ENCODE measurements at regions not wholly inside any gene's neighbourhood (a gene's known extent, or its start where the extent isn't known, plus 50 kb on each side); places are given as distances from the start of the nearest gene placed in this dataset.

DNA sequence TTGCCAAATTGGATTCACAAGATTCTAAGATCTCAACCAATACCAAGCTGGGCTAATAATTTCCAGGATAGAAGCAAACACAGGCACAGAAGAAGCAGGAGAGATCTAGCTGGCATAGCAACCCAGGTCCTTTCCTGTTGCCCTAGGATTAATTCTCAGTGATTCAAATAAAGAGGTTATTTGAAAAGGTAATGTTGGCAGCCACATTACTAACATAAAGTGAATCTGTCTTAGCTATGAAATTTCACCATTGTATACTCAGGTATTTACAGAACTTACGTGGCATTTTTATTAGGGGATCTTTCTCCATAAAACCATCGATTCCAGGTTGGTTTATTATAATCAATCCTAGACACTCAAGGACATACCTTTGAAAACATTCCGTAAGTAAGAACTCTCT, 379.3 kb upstream of the POM121L12 start:
- WGBS, 2 donors: 57 to 58% methylated on average over 3 of the region's 3 CpGs
- intact Hi-C loops (cut with DNase I): no loop called here
- Histone ChIP-seq H3K9me3 (no peaks in the 10 kb centered on the region), H3K27ac (no peak overlapping the region), H3K27me3 (no peaks in the 10 kb centered on the region), H3K36me3 (no peaks in the 10 kb centered on the region), H3K4me3 (replicated peaks in 1 of 3) (no peak overlapping the region), H3K4me1 (no peaks in the 10 kb centered on the region)
- DNase-seq: no peak
- no peak for TF ChIP-seq POLR2A (IDR thresholded peaks at IDR 0.05)
- TF ChIP-seq, protein P1, sequence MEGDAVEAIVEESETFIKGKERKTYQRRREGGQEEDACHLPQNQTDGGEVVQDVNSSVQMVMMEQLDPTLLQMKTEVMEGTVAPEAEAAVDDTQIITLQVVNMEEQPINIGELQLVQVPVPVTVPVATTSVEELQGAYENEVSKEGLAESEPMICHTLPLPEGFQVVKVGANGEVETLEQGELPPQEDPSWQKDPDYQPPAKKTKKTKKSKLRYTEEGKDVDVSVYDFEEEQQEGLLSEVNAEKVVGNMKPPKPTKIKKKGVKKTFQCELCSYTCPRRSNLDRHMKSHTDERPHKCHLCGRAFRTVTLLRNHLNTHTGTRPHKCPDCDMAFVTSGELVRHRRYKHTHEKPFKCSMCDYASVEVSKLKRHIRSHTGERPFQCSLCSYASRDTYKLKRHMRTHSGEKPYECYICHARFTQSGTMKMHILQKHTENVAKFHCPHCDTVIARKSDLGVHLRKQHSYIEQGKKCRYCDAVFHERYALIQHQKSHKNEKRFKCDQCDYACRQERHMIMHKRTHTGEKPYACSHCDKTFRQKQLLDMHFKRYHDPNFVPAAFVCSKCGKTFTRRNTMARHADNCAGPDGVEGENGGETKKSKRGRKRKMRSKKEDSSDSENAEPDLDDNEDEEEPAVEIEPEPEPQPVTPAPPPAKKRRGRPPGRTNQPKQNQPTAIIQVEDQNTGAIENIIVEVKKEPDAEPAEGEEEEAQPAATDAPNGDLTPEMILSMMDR (IDR thresholded peaks at IDR 0.05): no peak

DNA sequence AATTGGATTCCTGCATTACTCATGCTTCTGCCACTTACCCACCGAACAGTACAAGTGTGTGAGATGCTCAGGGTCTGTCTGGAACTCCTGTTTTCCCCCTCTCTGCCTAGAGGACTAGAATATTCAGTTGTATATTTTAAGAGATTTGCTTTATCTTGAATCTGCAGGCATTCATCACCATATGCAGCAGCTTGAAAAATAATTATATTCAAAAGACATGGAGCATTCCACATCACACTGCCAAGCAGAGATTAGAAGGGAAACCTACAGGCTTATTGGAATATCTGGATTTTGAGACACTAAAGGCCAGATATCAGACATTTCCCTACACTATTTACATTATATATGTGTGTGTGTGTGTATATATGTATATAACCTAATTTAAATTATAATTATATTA, 382.8 kb upstream of the POM121L12 start:
- no peaks in the 10 kb centered on the region for H3K4me1 ChIP-seq
- H3K27ac ChIP-seq: no peak overlapping the region
- no peaks in the 10 kb centered on the region for H3K27me3 ChIP-seq
- no peaks in the 10 kb centered on the region for H3K9me3 ChIP-seq
- DNase-seq: no peak
- intact Hi-C loops (cut with DNase I): no loop called here
- H3K36me3 ChIP-seq: no peaks in the 10 kb centered on the region
- TF ChIP-seq POLR2A (IDR thresholded peaks at IDR 0.05): no peak
- TF ChIP-seq, protein P1 (IDR thresholded peaks at IDR 0.05): no peak
- H3K4me3 ChIP-seq (replicated peaks in 1 of 3): no peak overlapping the region
- WGBS, 2 donors: 42 to 73% methylated on average over 1 of the region's 1 CpG

DNA sequence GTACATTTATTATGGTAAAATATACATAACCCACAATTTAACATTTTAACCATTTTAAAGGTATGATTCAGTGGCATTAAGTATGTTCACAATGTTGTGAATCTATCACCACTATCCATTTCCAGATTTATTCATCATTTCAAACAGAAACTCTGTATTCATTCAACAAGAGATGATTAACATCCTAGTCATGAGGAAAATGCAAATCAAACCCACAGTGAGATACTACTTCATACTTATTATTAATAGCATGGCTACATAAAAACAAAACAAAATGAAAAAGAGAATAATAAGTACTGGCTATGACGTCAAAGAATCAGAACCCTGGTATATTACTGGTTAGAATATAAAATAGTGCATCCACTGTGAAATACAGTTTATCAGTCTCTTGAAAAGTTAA, 386.6 kb upstream of the POM121L12 start:
- Histone ChIP-seq H3K4me3 (replicated peaks in 1 of 3) (no peak overlapping the region), H3K27me3 (no peaks in the 10 kb centered on the region), H3K9me3 (no peaks in the 10 kb centered on the region), H3K36me3 (no peaks in the 10 kb centered on the region), H3K4me1 (no peaks in the 10 kb centered on the region), H3K27ac (no peak overlapping the region)
- intact Hi-C loops (cut with DNase I): no loop called here
- TF ChIP-seq POLR2A (IDR thresholded peaks at IDR 0.05): no peak
- TF ChIP-seq, protein P1 (IDR thresholded peaks at IDR 0.05): no peak
- 90 to 92% methylated on average over 1 of the region's 1 CpG for WGBS, 2 donors
- DNase-seq: no peak

DNA sequence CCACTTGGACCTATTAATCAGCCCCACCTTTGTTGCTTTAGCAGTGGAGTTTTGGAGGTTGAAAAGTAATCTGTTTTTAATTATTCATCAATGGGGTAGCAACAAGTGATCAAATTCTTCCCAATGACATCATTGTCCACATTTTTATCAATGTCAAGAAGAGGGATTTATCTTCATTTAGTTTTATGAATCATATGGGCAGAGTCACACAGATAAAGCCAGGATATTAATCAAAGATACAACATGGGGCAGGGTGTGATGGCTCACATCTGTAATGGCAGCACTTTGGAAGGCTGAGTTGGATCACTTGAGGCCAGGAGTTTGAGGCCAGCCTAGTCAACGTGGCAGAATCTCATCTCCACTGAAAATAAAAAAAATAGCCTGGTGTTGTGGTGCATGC, 388.4 kb upstream of the POM121L12 start:
- DNase-seq: no peak
- WGBS, 2 donors: 0 to 13% methylated on average over 1 of the region's 1 CpG
- no peaks in the 10 kb centered on the region for H3K9me3 ChIP-seq
- no peak overlapping the region for H3K4me3 ChIP-seq (replicated peaks in 1 of 3)
- intact Hi-C loops (cut with DNase I): no loop called here
- H3K4me1 ChIP-seq: no peaks in the 10 kb centered on the region
- no peaks in the 10 kb centered on the region for H3K36me3 ChIP-seq
- no peak overlapping the region for H3K27ac ChIP-seq
- H3K27me3 ChIP-seq: no peaks in the 10 kb centered on the region
- TF ChIP-seq POLR2A (IDR thresholded peaks at IDR 0.05): no peak
- TF ChIP-seq, protein P1 (IDR thresholded peaks at IDR 0.05): no peak

DNA sequence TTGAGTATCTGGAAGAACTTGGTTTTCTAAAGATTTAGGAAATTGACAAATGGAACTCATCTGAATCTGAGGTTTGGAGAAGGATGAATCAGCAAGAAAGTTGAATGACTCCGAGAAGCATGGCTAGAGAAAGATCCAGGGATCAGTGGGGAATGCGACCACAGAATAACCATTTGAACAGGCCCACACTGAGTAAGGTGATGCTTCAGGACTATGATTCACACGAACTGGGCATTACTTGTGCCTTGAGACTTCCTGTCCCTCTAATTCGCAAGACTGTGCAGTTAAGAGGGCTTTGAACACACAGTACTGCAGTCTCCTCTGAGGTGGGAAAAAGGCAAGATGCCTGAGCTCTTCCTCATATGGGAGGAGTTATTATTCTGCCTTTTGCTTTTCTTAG, 395.5 kb upstream of the POM121L12 start:
- Histone ChIP-seq H3K27ac (no peak overlapping the region), H3K36me3 (no peaks in the 10 kb centered on the region), H3K4me3 (replicated peaks in 1 of 3) (no peak overlapping the region), H3K9me3 (no peaks in the 10 kb centered on the region), H3K27me3 (no peaks in the 10 kb centered on the region), H3K4me1 (no peaks in the 10 kb centered on the region)
- TF ChIP-seq, protein P1 (IDR thresholded peaks at IDR 0.05): no peak
- TF ChIP-seq POLR2A (IDR thresholded peaks at IDR 0.05): no peak
- no peak for DNase-seq
- intact Hi-C loops (cut with DNase I): no loop called here
- 60 to 62% methylated on average over 4 of the region's 4 CpGs for WGBS, 2 donors

Measured in thyroid gland (tissue), 4 donors.